ENCODE measurements at regions not wholly inside any gene's neighbourhood (a gene's known extent, or its start where the extent isn't known, plus 50 kb on each side); places are given as distances from the start of the nearest gene placed in this dataset.
A peak's percentile ranks its signal among the peaks of the same experiment; 100 is the strongest.

GRCh38 chr2:150742094-150742493 lies 254.6 kb upstream of the RND3 start:
- Histone ChIP-seq H3K36me3 (replicated peaks; ENCODE audit: low read depth, low read length) (no peaks in the 10 kb centered on the region), H3K27ac (ENCODE audit: low read length) (no peak overlapping the region), H2AFZ (ENCODE audit: low read depth, low read length) (peak overlapping the region; percentile 95), H3K4me3 (ENCODE audit: low read length) (peak overlapping the region; percentile 67), H3K27me3 (ENCODE audit: low read depth, low read length) (no peaks in the 10 kb centered on the region), H3K79me2 (ENCODE audit: low read length) (no peaks in the 10 kb centered on the region), H4K20me1 (ENCODE audit: insufficient read depth, low read length) (no peaks in the 10 kb centered on the region), H3K4me2 (ENCODE audit: low read length) (peak overlapping the region; percentile 78), H3K9me3 (ENCODE audit: insufficient read depth, low read length) (no peaks in the 10 kb centered on the region), H3K4me1 (ENCODE audit: low read length) (0 out of 2 replicates have a peak, but pooled peaks cover 8% of the 10 kb centered on the region), H3K9ac (ENCODE audit: low read length) (no peak overlapping the region)
- no peak for TF ChIP-seq EZH2phosphoT487 (IDR thresholded peaks at IDR 0.05; ENCODE audit: low read depth)

DNA sequence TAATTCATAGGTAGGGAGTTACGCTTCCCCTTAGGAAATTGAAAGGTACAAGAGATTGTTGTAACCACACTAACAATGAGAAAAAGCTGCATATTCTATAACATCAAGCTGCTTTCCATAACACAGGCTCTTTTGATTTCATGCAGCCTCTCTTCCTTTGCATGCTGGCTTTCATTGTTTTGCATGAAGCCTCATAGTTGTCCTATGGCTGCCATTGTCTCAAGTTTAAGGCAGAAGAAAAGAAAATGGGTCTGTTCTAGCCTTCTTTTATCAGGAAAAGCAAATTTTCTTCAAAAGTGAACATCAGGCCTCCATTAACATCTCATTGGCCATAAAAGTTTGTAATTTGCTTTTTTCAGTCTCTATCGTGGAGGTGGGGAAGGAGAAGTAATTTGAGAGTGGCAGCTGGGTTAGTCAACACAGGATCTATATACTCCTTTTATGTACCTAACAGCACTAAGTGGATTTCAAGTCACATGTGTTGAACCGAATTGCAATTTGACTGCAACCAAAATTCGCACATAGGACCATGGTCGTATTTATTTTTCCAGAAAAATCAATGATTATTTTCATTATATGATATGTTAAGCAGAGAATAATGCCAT lies 248.5 kb upstream of the RND3 start:
- no peak overlapping the region for H3K9ac ChIP-seq (ENCODE audit: low read length)
- H3K27me3 ChIP-seq (ENCODE audit: low read depth, low read length), result no peaks in the 10 kb centered on the region
- H3K27ac ChIP-seq (ENCODE audit: low read length), result no peak overlapping the region

DNA sequence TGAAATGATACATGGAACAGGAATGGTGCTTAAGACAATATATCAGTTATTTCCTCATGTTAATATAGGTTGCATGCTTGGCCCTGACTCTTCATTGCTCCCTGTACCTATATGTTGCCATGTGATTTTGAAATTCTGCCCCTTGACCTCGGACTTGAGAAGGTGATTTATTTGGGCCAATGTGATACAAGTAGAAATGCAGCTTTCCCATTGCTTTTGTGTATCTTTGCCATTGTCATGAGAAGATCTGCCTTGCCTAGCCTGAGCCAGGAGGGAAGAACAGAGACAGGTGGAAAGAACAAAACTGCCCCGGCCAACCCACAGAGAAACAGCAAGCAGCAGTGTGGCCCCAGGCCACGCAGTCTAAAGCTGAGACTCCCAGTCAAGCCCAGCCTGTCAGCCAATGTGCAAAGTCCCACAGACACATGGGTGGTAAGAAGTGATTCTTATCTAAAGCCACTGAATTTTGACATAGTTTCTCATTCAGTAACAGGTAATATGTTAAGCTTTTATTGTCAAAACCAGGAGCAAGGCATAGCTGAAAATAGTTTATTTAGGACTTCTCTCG lies 245.7 kb upstream of the RND3 start:
- H4K20me1 ChIP-seq (ENCODE audit: insufficient read depth, low read length), result no peaks in the 10 kb centered on the region
- H3K9ac ChIP-seq (ENCODE audit: low read length), result no peak overlapping the region
- no peaks in the 10 kb centered on the region for H3K9me3 ChIP-seq (ENCODE audit: insufficient read depth, low read length)
- peaks cover 12% of the 10 kb centered on the region for H3K36me3 ChIP-seq (replicated peaks; ENCODE audit: low read depth, low read length)
- H3K27me3 ChIP-seq (ENCODE audit: low read depth, low read length), result no peaks in the 10 kb centered on the region
- H3K4me1 ChIP-seq (ENCODE audit: low read length), result peaks cover 32% of the 10 kb centered on the region
- no peaks in the 10 kb centered on the region for H3K79me2 ChIP-seq (ENCODE audit: low read length)
- H2AFZ ChIP-seq (ENCODE audit: low read depth, low read length), result peak overlapping the region; percentile 49
- TF ChIP-seq EZH2phosphoT487 (IDR thresholded peaks at IDR 0.05; ENCODE audit: low read depth) (no peak), CTCF (IDR thresholded peaks at IDR 0.05; ENCODE audit: low read depth, low read length) (no peak)
- no peak overlapping the region for H3K4me2 ChIP-seq (ENCODE audit: low read length)
- no peak overlapping the region for H3K27ac ChIP-seq (ENCODE audit: low read length)
- H3K4me3 ChIP-seq (ENCODE audit: low read length), result no peak overlapping the region

More for the DNA sequence above, 248.5 kb upstream of the RND3 start:
- no peak overlapping the region for H3K4me2 ChIP-seq (ENCODE audit: low read length)
- H2AFZ ChIP-seq (ENCODE audit: low read depth, low read length), result no peak overlapping the region
- no peaks in the 10 kb centered on the region for H4K20me1 ChIP-seq (ENCODE audit: insufficient read depth, low read length)
- TF ChIP-seq CTCF (IDR thresholded peaks at IDR 0.05; ENCODE audit: low read depth, low read length) (no peak), EZH2phosphoT487 (IDR thresholded peaks at IDR 0.05; ENCODE audit: low read depth) (no peak)
- peaks cover 16% of the 10 kb centered on the region for H3K4me1 ChIP-seq (ENCODE audit: low read length)
- no peaks in the 10 kb centered on the region for H3K36me3 ChIP-seq (replicated peaks; ENCODE audit: low read depth, low read length)
- no peaks in the 10 kb centered on the region for H3K9me3 ChIP-seq (ENCODE audit: insufficient read depth, low read length)
- no peak overlapping the region for H3K4me3 ChIP-seq (ENCODE audit: low read length)
- no peaks in the 10 kb centered on the region for H3K79me2 ChIP-seq (ENCODE audit: low read length)

GRCh38 chr2:150732491-150732890 lies 245.0 kb upstream of the RND3 start:
- no peak for TF ChIP-seq CTCF (IDR thresholded peaks at IDR 0.05; ENCODE audit: low read depth, low read length)
- no peak for TF ChIP-seq EZH2phosphoT487 (IDR thresholded peaks at IDR 0.05; ENCODE audit: low read depth)
- H3K4me3 ChIP-seq (ENCODE audit: low read length), result no peak overlapping the region
- H4K20me1 ChIP-seq (ENCODE audit: insufficient read depth, low read length), result no peaks in the 10 kb centered on the region
- H2AFZ ChIP-seq (ENCODE audit: low read depth, low read length), result peak overlapping the region; percentile 49
- H3K4me1 ChIP-seq (ENCODE audit: low read length), result peaks cover 32% of the 10 kb centered on the region
- no peaks in the 10 kb centered on the region for H3K27me3 ChIP-seq (ENCODE audit: low read depth, low read length)
- H3K36me3 ChIP-seq (replicated peaks; ENCODE audit: low read depth, low read length), result peaks cover 12% of the 10 kb centered on the region
- no peaks in the 10 kb centered on the region for H3K79me2 ChIP-seq (ENCODE audit: low read length)
- H3K4me2 ChIP-seq (ENCODE audit: low read length), result peak overlapping the region; percentile 39
- H3K27ac ChIP-seq (ENCODE audit: low read length), result no peak overlapping the region
- peak overlapping the region; percentile 12; the same call in 1 of the 2 replicates for H3K9ac ChIP-seq (ENCODE audit: low read length)
- no peaks in the 10 kb centered on the region for H3K9me3 ChIP-seq (ENCODE audit: insufficient read depth, low read length)

Measured in OCI-LY3 (cell line).